Astrocyte (in vitro differentiated cells and primary cell): ENCODE measurements at regions not wholly inside any gene's neighbourhood (a gene's known extent, or its start where the extent isn't known, plus 50 kb on each side); places are given as distances from the start of the nearest gene placed in this dataset.

ENCODE experiments used
- CTCF ChIP-seq: IDR thresholded peaks from 2 replicates; pipeline ENCODE4 v1.5.1; 2011; ENCODE audit warnings: low read depth, mild to moderate bottlenecking, inconsistent platforms, low read length, moderate library complexity; ENCODE audit not compliant: insufficient read depth
- EZH2 ChIP-seq: IDR thresholded peaks from 2 replicates; pipeline ENCODE4 v1.6.1; 2012; ENCODE audit warnings: mild to moderate bottlenecking, low read length, inconsistent platforms; ENCODE audit not compliant: insufficient read depth

- TF ChIP-seq CTCF, result no peak
- no peak for TF ChIP-seq EZH2
Measured at GRCh38 chr2:64211276-64211921, 67.2 kb upstream of the PELI1 start.
